Glomerular visceral epithelial cell (primary cell): ENCODE measurements at regions not wholly inside any gene's neighbourhood (a gene's known extent, or its start where the extent isn't known, plus 50 kb on each side); places are given as distances from the start of the nearest gene placed in this dataset.

Source experiments
- DNase-seq: peaks from one replicate; pipeline ENCODE4 v3.0.0-alpha.2; 2016; ENCODE audit errors: extremely low spot score

GRCh38 chr10:111811517-111811916, 372.0 kb downstream of the GPAM start:
- DNase-seq: no peak

GRCh38 chr10:111820471-111820870, 363.1 kb downstream of the GPAM start:
- DNase-seq: no peak

GRCh38 chr10:111821871-111822270, 361.7 kb downstream of the GPAM start:
- DNase-seq: no peak

- DNase-seq: no peak
These were observed 360.9 kb downstream of the GPAM start for GRCh38 chr10:111822661-111823060.

- no peak for DNase-seq
These were observed 359.4 kb downstream of the GPAM start for GRCh38 chr10:111824128-111824527.

- DNase-seq: no peak
These were observed 353.2 kb downstream of the GPAM start for GRCh38 chr10:111830359-111830758.

GRCh38 chr10:111831058-111831457, 352.5 kb downstream of the GPAM start:
- DNase-seq: no peak

GRCh38 chr10:111833251-111833650, 350.3 kb downstream of the GPAM start:
- no peak for DNase-seq

GRCh38 chr10:111835574-111835973, 348.0 kb downstream of the GPAM start:
- no peak for DNase-seq

GRCh38 chr10:111836064-111836463, 347.5 kb downstream of the GPAM start:
- no peak for DNase-seq

- DNase-seq: no peak
These were observed 347.0 kb downstream of the GPAM start for GRCh38 chr10:111836571-111836970.

- no peak for DNase-seq
These were observed 346.5 kb downstream of the GPAM start for GRCh38 chr10:111837086-111837485.

- DNase-seq: no peak
These were observed 345.6 kb downstream of the GPAM start for GRCh38 chr10:111837985-111838384.

- no peak for DNase-seq
These were observed 343.0 kb downstream of the GPAM start for GRCh38 chr10:111840546-111840945.

- no peak for DNase-seq
These were observed 330.8 kb downstream of the GPAM start for GRCh38 chr10:111852801-111853200.

GRCh38 chr10:111856631-111857030, 326.9 kb downstream of the GPAM start:
- no peak for DNase-seq

GRCh38 chr10:111865550-111865949, 318.0 kb downstream of the GPAM start:
- DNase-seq: no peak

- DNase-seq: no peak
These were observed 312.1 kb downstream of the GPAM start for GRCh38 chr10:111871458-111871857.

- DNase-seq: no peak
These were observed 311.0 kb downstream of the GPAM start for GRCh38 chr10:111872591-111872990.

- DNase-seq: no peak
These were observed 310.5 kb downstream of the GPAM start for GRCh38 chr10:111873041-111873440.

GRCh38 chr10:111873621-111874135, 309.9 kb downstream of the GPAM start:
- no peak for DNase-seq

GRCh38 chr10:111874576-111874975, 309.0 kb downstream of the GPAM start:
- no peak for DNase-seq

GRCh38 chr10:111875725-111876124, 307.8 kb downstream of the GPAM start:
- DNase-seq: no peak

- no peak for DNase-seq
These were observed 306.3 kb downstream of the GPAM start for GRCh38 chr10:111877258-111877657.

- no peak for DNase-seq
These were observed 303.6 kb downstream of the GPAM start for GRCh38 chr10:111879969-111880368.
